ENCODE measurements at regions not wholly inside any gene's neighbourhood (a gene's known extent, or its start where the extent isn't known, plus 50 kb on each side); places are given as distances from the start of the nearest gene placed in this dataset.

DNA sequence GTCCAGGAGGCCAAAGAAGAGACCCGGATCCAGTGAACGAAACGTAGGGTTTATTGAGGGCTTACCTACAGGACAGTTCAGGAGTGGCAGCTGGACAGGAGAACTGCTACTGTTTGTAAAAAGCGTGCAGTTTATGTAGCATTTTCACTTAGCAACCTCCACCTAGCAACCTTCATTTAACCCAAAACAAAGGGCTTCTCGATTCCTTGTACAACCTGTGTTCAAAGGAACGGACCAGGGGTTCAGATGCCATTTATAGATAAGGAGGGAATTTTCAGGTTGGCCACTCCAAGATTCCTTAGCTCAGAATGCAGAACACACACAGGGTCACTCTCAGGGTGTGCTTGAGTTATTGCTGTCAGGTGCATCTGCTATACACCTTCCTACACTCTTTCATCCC lies 65.1 kb upstream of the YWHAQ start:
- TF ChIP-seq EZH2 (IDR thresholded peaks at IDR 0.05; ENCODE audit: borderline replicate concordance, low read depth, low read length, severe bottlenecking), result no peak
- TF ChIP-seq, protein P1, sequence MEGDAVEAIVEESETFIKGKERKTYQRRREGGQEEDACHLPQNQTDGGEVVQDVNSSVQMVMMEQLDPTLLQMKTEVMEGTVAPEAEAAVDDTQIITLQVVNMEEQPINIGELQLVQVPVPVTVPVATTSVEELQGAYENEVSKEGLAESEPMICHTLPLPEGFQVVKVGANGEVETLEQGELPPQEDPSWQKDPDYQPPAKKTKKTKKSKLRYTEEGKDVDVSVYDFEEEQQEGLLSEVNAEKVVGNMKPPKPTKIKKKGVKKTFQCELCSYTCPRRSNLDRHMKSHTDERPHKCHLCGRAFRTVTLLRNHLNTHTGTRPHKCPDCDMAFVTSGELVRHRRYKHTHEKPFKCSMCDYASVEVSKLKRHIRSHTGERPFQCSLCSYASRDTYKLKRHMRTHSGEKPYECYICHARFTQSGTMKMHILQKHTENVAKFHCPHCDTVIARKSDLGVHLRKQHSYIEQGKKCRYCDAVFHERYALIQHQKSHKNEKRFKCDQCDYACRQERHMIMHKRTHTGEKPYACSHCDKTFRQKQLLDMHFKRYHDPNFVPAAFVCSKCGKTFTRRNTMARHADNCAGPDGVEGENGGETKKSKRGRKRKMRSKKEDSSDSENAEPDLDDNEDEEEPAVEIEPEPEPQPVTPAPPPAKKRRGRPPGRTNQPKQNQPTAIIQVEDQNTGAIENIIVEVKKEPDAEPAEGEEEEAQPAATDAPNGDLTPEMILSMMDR (IDR thresholded peaks at IDR 0.05; ENCODE audit: borderline replicate concordance, extremely low read depth, low read length, poor library complexity, severe bottlenecking), result no peak
